DOHH2 (cell line): ENCODE measurements at regions not wholly inside any gene's neighbourhood (a gene's known extent, or its start where the extent isn't known, plus 50 kb on each side); places are given as distances from the start of the nearest gene placed in this dataset.

Source experiments
- H3F3A ChIP-seq: fragments of 200-600 bp; sonication (generic), shearing (Covaris generic); 2 replicates; pipeline ENCODE4 v1.6.0; 2016; ENCODE audit warnings: antibody characterized with exemption, mild to moderate bottlenecking; ENCODE audit not compliant: control insufficient read depth, insufficient read depth
- H3K27ac ChIP-seq: fragments of 200-600 bp; sonication (generic); 2 replicates; pipeline ENCODE4 v1.5.1; 2014; ENCODE audit warnings: low read depth, mild to moderate bottlenecking, low read length, moderate library complexity
- H3K27me3 ChIP-seq: fragments of 200-600 bp; sonication (generic); 2 replicates; pipeline ENCODE4 v1.6.1; 2014; ENCODE audit warnings: mild to moderate bottlenecking, low read length, mixed read lengths; ENCODE audit not compliant: control insufficient read depth
- H3K36me3 ChIP-seq: fragments of 200-600 bp; sonication (generic); 2 replicates; pipeline ENCODE4 v1.6.1; 2014; ENCODE audit warnings: mild to moderate bottlenecking, low read length, moderate library complexity, mixed read lengths; ENCODE audit not compliant: control insufficient read depth
- H3K4me1 ChIP-seq: fragments of 200-600 bp; sonication (generic); 2 replicates; pipeline ENCODE4 v1.6.1; 2014; ENCODE audit warnings: mild to moderate bottlenecking, low read length, mixed read lengths; ENCODE audit not compliant: control insufficient read depth
- H3K4me2 ChIP-seq: fragments of 200-600 bp; sonication (generic); 2 replicates; pipeline ENCODE4 v1.6.0; 2014; ENCODE audit warnings: mild to moderate bottlenecking, low read length, moderate library complexity
- H3K4me3 ChIP-seq: fragments of 200-600 bp; sonication (generic); 2 replicates; pipeline ENCODE4 v1.5.1; 2014; ENCODE audit warnings: mild to moderate bottlenecking, low read length, mixed read lengths
- H3K79me2 ChIP-seq: fragments of 200-600 bp; sonication (generic); 2 replicates; pipeline ENCODE4 v1.6.1; 2014; ENCODE audit warnings: mild to moderate bottlenecking, low read length, mixed read lengths; ENCODE audit not compliant: control insufficient read depth
- H3K9me2 ChIP-seq: fragments of 200-600 bp; sonication (generic); replicated peaks from 2 replicates; pipeline ENCODE4 v1.6.1; 2014; ENCODE audit warnings: mild to moderate bottlenecking, low read length, mixed read lengths; ENCODE audit not compliant: control insufficient read depth
- H3K9me3 ChIP-seq: fragments of 200-600 bp; sonication (generic); 2 replicates; pipeline ENCODE4 v1.6.1; 2014; ENCODE audit warnings: antibody characterized with exemption, low read length, mixed read lengths; ENCODE audit not compliant: control insufficient read depth, insufficient read depth
- H4K20me1 ChIP-seq: fragments of 200-600 bp; sonication (generic); 2 replicates; pipeline ENCODE4 v1.6.0; 2014; ENCODE audit warnings: low read depth, mild to moderate bottlenecking, antibody characterized with exemption, low read length, moderate library complexity; ENCODE audit not compliant: control insufficient read depth, insufficient read depth
- EZH2phosphoT487 ChIP-seq: fragments of 200-600 bp; sonication (generic); IDR thresholded peaks from 2 replicates; pipeline ENCODE4 v1.6.1; 2017; ENCODE audit warnings: borderline replicate concordance, mild to moderate bottlenecking, antibody characterized with exemption, low read length, moderate library complexity, mixed read lengths
- TF ChIP-seq, protein P1 (sequence below): fragments of 200-600 bp; sonication (generic); IDR thresholded peaks from one replicate; pipeline ENCODE4 v1.5.1; 2014; ENCODE audit warnings: antibody characterized with exemption, mild to moderate bottlenecking, low read depth, low read length; ENCODE audit not compliant: poor library complexity, severe bottlenecking

DNA sequence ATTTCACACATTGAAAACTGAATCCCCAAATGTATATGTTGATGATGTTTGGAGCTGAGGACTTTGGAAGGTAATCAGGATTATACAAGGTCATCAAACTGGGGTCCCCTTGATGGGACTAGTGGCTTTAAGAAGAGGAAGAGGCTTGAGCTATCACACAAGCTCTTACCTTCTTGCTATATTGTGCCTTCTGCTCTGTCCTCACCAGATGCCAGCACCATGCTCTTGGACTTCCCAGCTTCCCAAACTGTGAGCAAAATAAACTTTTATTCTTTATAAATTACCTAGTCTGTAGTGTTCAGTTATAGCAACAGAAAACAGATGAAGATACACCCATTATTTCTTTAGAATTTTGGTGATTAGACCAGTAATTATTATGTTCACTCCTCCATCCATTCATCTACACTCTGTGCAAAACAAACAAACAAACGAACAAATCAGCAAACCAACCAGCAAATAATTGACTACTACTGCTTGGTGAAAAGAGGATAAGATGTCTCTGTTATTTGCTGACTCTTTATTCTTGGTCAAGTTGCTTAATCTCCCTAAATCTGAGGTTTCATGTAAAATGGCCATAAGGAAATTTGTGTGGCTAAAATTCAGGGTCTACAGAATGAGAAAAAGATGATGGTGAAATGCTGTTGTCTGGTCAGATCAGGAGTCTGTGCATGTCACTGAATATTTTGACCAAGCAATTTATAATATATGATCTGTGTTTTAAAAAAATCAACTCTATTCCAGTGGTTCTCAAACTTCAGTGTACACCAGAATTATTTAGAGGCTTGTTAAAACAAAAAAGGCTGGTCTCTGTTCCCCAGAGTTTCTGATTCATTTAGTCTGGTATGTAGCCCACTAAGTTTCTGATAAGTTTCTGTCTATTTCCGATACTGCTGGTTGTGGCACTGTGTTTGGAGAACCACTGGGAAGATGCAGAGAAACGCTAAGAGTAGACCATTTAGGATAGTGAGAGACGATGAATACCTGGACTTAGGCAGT lies 854.1 kb downstream of the MAT2B start:
- no peaks in the 10 kb centered on the region for H4K20me1 ChIP-seq
- no peaks in the 10 kb centered on the region for H3K4me1 ChIP-seq
- no peaks in the 10 kb centered on the region for H3K9me2 ChIP-seq
- no peaks in the 10 kb centered on the region for H3K36me3 ChIP-seq
- no peaks in the 10 kb centered on the region for H3K9me3 ChIP-seq
- TF ChIP-seq EZH2phosphoT487: no peak
- TF ChIP-seq, protein P1, sequence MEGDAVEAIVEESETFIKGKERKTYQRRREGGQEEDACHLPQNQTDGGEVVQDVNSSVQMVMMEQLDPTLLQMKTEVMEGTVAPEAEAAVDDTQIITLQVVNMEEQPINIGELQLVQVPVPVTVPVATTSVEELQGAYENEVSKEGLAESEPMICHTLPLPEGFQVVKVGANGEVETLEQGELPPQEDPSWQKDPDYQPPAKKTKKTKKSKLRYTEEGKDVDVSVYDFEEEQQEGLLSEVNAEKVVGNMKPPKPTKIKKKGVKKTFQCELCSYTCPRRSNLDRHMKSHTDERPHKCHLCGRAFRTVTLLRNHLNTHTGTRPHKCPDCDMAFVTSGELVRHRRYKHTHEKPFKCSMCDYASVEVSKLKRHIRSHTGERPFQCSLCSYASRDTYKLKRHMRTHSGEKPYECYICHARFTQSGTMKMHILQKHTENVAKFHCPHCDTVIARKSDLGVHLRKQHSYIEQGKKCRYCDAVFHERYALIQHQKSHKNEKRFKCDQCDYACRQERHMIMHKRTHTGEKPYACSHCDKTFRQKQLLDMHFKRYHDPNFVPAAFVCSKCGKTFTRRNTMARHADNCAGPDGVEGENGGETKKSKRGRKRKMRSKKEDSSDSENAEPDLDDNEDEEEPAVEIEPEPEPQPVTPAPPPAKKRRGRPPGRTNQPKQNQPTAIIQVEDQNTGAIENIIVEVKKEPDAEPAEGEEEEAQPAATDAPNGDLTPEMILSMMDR: no peak
- no peak overlapping the region for H3K4me2 ChIP-seq
- H3K79me2 ChIP-seq: no peaks in the 10 kb centered on the region
- H3K27ac ChIP-seq: no peak overlapping the region
- H3K27me3 ChIP-seq: no peaks in the 10 kb centered on the region
- H3K4me3 ChIP-seq: no peak overlapping the region
- H3F3A ChIP-seq: no peaks in the 10 kb centered on the region

DNA sequence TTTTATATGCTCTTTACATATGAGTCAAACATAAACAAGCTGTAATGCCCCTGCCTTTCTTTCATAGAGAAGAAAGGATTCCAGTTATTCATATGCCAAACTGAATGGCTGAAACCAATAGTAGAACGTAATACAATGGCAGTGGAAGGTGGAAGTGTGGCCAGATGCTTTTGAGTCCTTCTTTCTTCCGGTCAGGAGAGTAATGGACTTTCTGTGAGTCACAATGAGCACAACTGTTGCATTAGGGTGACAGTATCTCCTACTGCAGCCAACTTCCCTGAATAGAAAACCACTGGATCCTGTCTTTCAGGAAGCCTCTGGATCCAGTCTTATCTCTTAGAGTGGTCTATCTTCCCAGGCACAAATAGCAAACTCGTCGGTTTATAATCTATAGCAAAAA lies 855.2 kb downstream of the MAT2B start:
- no peaks in the 10 kb centered on the region for H3F3A ChIP-seq
- H3K9me3 ChIP-seq: no peaks in the 10 kb centered on the region
- H3K4me3 ChIP-seq: no peak overlapping the region
- H3K27ac ChIP-seq: no peak overlapping the region
- H3K27me3 ChIP-seq: no peaks in the 10 kb centered on the region
- no peaks in the 10 kb centered on the region for H3K79me2 ChIP-seq
- H3K9me2 ChIP-seq: no peaks in the 10 kb centered on the region
- H3K4me2 ChIP-seq: no peak overlapping the region
- no peaks in the 10 kb centered on the region for H3K36me3 ChIP-seq
- H4K20me1 ChIP-seq: no peaks in the 10 kb centered on the region
- TF ChIP-seq, protein P1: no peak
- TF ChIP-seq EZH2phosphoT487: no peak
- H3K4me1 ChIP-seq: no peaks in the 10 kb centered on the region

DNA sequence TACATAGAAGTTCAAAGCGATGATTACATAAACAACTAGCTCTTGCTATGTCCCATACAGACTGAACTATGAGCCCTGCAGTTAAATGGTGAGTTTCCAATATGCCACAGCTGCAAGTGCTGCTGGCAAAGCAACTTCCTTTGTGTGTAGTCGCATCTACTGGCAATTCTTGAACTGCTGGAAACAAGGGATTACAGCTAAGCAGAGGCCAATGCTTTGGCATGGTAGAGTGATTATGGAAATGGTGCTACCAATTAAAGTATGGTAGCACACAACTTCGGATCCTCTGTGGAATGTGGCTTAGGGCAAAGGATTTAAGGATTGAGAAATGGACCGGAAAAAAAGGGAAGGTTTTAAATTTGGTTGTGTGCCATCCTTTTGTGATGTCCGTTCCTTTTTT lies 856.6 kb downstream of the MAT2B start:
- H3F3A ChIP-seq: no peaks in the 10 kb centered on the region
- no peak overlapping the region for H3K4me2 ChIP-seq
- no peaks in the 10 kb centered on the region for H3K9me3 ChIP-seq
- no peak overlapping the region for H3K27ac ChIP-seq
- no peaks in the 10 kb centered on the region for H3K9me2 ChIP-seq
- no peaks in the 10 kb centered on the region for H3K36me3 ChIP-seq
- H3K4me1 ChIP-seq: no peaks in the 10 kb centered on the region
- no peak overlapping the region for H3K4me3 ChIP-seq
- TF ChIP-seq, protein P1: no peak
- TF ChIP-seq EZH2phosphoT487: no peak
- H3K79me2 ChIP-seq: no peaks in the 10 kb centered on the region
- H3K27me3 ChIP-seq: no peaks in the 10 kb centered on the region
- no peaks in the 10 kb centered on the region for H4K20me1 ChIP-seq
